Fibroblast of skin of abdomen (primary cell): ENCODE measurements at regions not wholly inside any gene's neighbourhood (a gene's known extent, or its start where the extent isn't known, plus 50 kb on each side); places are given as distances from the start of the nearest gene placed in this dataset.
"Not testable (repeated sequence)": the region's sequence is repeated elsewhere in the genome, so short reads cannot be mapped to it uniquely, and the experiment has no call there.

Experiments used
- DNase-seq: peaks from one replicate; pipeline ENCODE4 v3.0.0-alpha.2; 2013

- DNase-seq: no peak
These were observed 566.8 kb upstream of the TMPRSS15 start for GRCh38 chr21:18970416-18970815.

DNA sequence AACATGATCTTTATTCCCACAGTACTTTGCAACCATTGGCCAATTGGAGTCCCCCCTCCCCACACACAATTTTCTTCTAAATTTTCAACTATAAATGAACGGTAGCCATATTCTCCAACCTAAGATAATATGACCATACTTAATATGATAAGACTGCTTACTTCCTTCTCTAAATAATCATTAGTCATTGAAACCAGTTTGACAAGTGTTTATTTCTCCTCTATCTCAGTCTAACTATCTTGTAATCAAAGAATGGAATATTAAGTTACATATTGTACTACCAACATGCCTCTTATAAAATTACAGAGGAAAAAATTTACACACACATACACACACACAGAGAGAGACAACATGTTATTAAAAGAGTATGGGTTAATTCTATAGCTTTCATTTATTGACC lies 567.4 kb upstream of the TMPRSS15 start:
- no peak for DNase-seq

DNA sequence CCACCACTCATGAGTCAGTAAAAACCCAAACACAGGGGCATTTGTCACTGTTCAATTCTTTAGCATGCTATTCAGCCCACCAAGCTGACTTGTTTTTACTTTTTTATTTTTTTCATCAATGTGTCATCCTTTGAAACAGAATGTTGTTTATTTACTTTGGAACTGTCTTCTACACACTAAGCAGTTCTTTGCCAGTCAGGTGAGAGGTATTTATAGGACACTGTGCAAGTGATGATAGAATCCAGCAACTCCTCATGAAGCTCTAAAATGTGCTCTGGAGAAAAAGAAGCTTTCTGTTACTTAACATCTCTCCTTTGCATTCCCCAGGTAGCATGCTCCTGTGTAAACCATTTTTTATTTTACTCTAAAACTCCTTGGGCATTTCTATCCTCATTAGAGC lies 582.0 kb upstream of the TMPRSS15 start:
- DNase-seq: no peak

DNA sequence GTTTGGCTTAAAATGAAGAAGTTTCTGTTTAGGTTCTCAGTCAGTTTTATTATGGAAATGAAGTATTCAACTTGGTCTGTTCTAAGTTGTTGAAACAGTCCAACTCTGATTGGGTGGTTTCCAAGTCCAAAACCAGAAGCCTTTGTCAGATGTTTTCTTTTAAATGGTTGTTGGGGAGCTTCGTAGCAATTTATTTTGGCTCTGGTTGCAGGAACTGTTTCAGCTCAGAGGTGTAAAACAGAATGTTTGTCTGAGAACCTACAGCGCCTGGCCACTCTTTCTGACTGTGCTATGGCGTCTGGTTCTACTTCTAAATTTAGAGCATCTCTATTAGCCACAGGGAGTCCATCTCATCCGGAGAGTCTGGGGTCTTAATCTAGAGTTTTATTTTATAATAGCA lies 582.6 kb upstream of the TMPRSS15 start:
- no peak for DNase-seq

DNA sequence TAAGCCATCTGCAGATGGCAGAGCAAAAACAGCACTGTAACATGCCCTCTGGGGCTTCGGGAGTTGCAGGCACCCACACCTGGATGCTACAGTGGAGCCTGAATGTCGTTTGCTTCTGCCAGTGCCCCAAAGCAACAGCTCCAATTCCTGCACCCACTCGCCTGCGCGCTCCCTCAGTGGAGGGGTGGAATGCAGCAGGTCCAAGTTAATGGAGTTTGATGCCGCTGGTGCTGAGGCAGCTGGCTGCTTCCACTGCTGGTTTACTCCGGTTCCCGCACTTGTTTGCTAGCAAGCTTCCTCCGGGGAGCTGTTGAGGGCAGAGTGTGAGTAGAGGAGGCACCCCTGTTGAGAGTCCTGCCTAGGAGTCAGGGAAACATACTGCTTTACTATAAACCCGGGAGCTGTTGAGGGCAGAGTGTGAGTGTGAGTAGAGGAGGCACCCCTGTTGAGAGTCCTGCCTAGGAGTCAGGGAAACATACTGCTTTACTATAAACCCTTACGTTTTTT lies 584.0 kb upstream of the TMPRSS15 start:
- DNase-seq: no peak

DNA sequence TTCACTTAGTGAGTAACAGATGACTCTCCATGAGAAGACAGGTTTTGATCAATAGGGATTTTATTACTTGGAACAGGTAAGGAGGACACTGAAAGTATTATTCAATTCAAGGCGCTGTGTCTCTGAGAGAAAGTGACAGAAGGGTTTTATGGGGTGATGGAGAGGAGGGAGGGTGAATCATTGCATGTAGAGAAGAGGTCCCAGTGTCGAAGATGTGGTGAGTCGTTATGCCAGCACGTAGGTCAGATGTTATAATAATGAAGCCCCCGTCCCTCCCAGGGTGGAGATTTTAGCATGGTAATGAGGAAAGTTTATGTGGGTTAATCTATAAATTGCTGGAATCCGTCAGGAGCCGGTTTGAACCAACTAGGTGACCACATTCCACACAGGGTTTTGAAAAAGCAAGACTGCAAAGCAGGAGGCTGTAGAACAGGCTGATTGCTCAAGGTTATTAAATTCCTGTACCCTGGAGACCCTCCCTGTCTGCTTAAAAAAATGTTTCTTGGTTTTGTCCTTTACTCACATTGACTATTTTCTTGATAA lies 586.4 kb upstream of the TMPRSS15 start:
- DNase-seq: no peak

GRCh38 chr21:18991846-18992245 lies 588.3 kb upstream of the TMPRSS15 start:
- no peak for DNase-seq

DNA sequence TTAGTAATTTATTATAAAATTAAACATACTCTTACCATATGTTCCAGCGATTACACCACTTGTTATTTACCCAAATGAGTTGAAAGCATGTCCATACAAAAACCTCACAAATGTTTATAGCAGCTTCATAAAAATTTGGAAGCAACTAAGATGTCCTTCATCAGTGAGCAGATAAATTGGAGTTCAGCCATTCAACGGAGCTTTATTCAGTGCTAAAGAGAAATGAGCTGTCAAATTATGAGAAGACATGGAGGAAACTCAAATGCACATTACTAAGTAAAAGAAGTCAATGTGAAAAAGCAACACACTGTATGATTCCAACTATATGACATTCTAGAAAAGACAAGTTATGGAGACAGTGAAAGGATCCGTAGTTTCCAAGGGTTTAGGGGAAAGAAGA lies 606.7 kb upstream of the TMPRSS15 start:
- DNase-seq: no peak

DNA sequence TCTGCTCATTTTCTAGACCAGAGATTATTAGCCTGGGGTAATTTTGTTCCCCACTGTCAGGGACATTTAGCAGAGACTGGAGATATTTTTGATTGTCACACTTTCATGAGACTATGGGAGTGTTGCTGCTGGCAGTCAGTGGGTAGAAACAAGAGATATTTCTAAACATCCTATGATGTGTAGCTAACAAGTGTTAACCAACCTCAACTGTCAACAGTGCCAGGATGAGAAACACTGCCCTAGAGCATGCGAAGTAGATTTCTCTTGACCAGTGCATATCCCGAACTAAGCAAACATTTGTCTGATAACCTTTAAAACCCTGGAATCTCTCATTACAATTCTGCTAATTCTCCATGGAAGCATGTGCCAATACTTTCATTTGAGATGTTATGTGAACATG lies 607.4 kb upstream of the TMPRSS15 start:
- no peak for DNase-seq

DNA sequence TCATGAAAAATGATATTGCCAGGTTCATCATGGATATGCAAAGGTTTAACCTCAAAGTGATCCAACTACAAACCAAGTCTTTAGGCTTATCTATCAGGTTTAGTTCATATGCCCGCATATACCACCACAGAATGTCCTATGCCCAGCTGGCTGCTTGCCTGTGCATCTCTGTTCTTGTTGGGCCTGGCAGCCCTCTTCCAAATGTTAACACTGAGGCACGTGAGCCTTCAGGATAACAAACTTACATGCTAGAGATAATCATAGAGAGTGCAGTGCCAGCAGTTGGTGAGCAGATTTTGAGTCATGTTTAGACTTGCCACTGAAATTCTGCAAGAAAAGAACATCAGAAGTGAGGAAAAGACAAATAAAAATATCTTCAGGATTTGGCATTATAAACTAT lies 607.9 kb upstream of the TMPRSS15 start:
- DNase-seq: no peak

DNA sequence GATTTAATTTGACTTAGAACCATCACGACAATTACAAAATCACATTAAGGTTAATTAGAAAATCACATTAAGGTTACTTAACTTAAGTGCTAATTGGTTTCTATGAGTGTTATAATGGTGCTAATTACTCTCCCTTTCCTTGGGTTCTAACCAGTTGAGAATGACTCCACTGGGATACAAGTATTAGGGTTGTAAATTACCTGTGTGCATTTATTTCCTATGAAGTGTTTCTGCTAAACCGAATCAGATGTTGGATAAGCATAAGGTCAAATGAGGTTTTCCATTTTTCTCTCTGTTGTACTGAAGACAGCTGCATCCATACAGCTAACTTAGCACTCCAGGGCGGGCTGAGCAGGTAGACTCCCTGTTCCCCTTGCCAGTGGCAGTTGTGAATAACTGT lies 610.3 kb upstream of the TMPRSS15 start:
- DNase-seq: no peak

GRCh38 chr21:19018529-19018928 lies 614.9 kb upstream of the TMPRSS15 start:
- DNase-seq: no peak

- DNase-seq: no peak
These were observed 619.4 kb upstream of the TMPRSS15 start for GRCh38 chr21:19022978-19023377.

- no peak for DNase-seq
These were observed 623.3 kb upstream of the TMPRSS15 start for GRCh38 chr21:19026911-19027310.

GRCh38 chr21:19029816-19030215 lies 626.2 kb upstream of the TMPRSS15 start:
- no peak for DNase-seq

GRCh38 chr21:19031953-19032352 lies 628.4 kb upstream of the TMPRSS15 start:
- DNase-seq: no peak

- DNase-seq: no peak
These were observed 630.5 kb upstream of the TMPRSS15 start for GRCh38 chr21:19034041-19034440.

DNA sequence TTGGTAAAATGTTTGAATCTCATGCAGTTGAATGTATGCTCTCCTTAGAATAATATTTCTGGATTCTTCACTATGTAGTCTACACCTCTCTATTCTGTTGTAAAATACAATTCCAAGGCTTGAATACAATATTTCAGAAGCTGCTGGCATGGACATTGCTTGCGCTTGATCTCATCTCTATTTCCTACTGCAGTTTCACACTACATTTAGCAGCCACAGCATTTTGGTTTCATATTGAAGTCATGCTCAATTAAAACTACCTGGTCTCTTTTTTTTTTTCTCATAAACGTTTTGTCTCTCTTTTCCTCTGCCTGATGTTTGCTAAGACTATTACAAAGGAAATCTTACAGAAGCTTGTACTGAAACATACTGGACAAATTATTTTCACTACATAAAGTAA lies 631.0 kb upstream of the TMPRSS15 start:
- no peak for DNase-seq

GRCh38 chr21:19045876-19046275 lies 642.3 kb upstream of the TMPRSS15 start:
- no peak for DNase-seq

- no peak for DNase-seq
These were observed 644.6 kb upstream of the TMPRSS15 start for GRCh38 chr21:19048098-19048672.

- no peak for DNase-seq
These were observed 646.0 kb upstream of the TMPRSS15 start for GRCh38 chr21:19049567-19049966.

GRCh38 chr21:19065164-19065563 lies 661.6 kb upstream of the TMPRSS15 start:
- DNase-seq: no peak

- no peak for DNase-seq
These were observed 672.4 kb upstream of the TMPRSS15 start for GRCh38 chr21:19076031-19076430.

GRCh38 chr21:19109694-19110093 lies 706.1 kb upstream of the TMPRSS15 start:
- DNase-seq: no peak

GRCh38 chr21:19119259-19119658 lies 715.7 kb upstream of the TMPRSS15 start:
- not testable (repeated sequence) for DNase-seq
